ENCODE measurements at regions not wholly inside any gene's neighbourhood (a gene's known extent, or its start where the extent isn't known, plus 50 kb on each side); places are given as distances from the start of the nearest gene placed in this dataset. TPM values are rescaled to one million over a fixed set of nuclear protein-coding genes. Genes with fewer than 3 reads are reported as not detected.
"Not testable (repeated sequence)": the region's sequence is repeated elsewhere in the genome, so short reads cannot be mapped to it uniquely, and the experiment has no call there.

GRCh38 chr5:27091858-27092257 lies 53.5 kb upstream of the CDH9 start:
- Histone ChIP-seq H3K36me3 (no peaks in the 10 kb centered on the region), H3K4me1 (no peaks in the 10 kb centered on the region), H3K27me3 (no peaks in the 10 kb centered on the region), H3K9me3 (no peaks in the 10 kb centered on the region), H3K27ac (no peak overlapping the region), H3K4me3 (no peak overlapping the region)
- intact Hi-C loops (cut with DNase I) = no loop called here
- TF ChIP-seq CTCF (IDR thresholded peaks at IDR 0.05) = no peak
- TF ChIP-seq POLR2AphosphoS5 (IDR thresholded peaks at IDR 0.05; ENCODE audit: insufficient read depth in 1 of 2, low read depth in 1 of 2) = no peak
- no peak for TF ChIP-seq POLR2A (IDR thresholded peaks at IDR 0.05)
- no peak for DNase-seq (ENCODE audit: extremely low spot score in 2 of 2)

GRCh38 chr5:27088822-27089221 lies 50.4 kb upstream of the CDH9 start:
- H3K4me1 ChIP-seq; DNase-seq (ENCODE audit: extremely low spot score in 2 of 2); H3K27ac ChIP-seq; intact Hi-C loops (cut with DNase I); H3K36me3 ChIP-seq; H3K27me3 ChIP-seq; H3K4me3 ChIP-seq; H3K9me3 ChIP-seq: not testable (repeated sequence)

Small RNAs in the stretch of these regions (small RNA-seq; reads per million reads assigned to genes)
- gene AC010385.1 = not detected
- gene AC010385.3 = not detected
- gene AC026421.1 = not detected
- gene AC114300.1 = not detected
- gene LSP1P3 = not detected
- gene RF00425 = not detected
- not detected for gene RNU6-738P
- gene RNU6-909P = not detected
- not detected for gene UBL5P1
